ENCODE measurements at regions not wholly inside any gene's neighbourhood (a gene's known extent, or its start where the extent isn't known, plus 50 kb on each side); places are given as distances from the start of the nearest gene placed in this dataset.

- FAIRE-seq (no peak), DNase-seq (ENCODE audit: low read depth in 1 of 2, low spot score in 1 of 2) (no peak), ATAC-seq (no peak)
- ChIA-PET CTCF (no interaction called here), POLR2A (no interaction called here)
- no peak overlapping the region for H3K27ac ChIP-seq
- WGBS (ENCODE audit: missing lambda C conversion rate), result 40% methylated on average over 13 of the region's 19 CpGs
- no peaks in the 10 kb centered on the region for H3K4me1 ChIP-seq
- H3K4me2 ChIP-seq, result no peak overlapping the region
- no peak for TF ChIP-seq KDM5A (IDR thresholded peaks at IDR 0.05)
- TF ChIP-seq HES2 (IDR thresholded peaks at IDR 0.05), result no peak
- no peak for TF ChIP-seq NR3C1 (IDR thresholded peaks at IDR 0.05)
- TF ChIP-seq JUN (IDR thresholded peaks at IDR 0.05), result no peak
- no peak for TF ChIP-seq BHLHE40 (IDR thresholded peaks at IDR 0.05; ENCODE audit: low read depth, low read length)
- no peak for TF ChIP-seq TP53 (CRISPR knock-in tag; IDR thresholded peaks at IDR 0.05)
- no peak for TF ChIP-seq ELK1 (IDR thresholded peaks at IDR 0.05; ENCODE audit: low read depth, low read length)
- no peak for TF ChIP-seq SREBF2 (IDR thresholded peaks at IDR 0.05)
- no peak for TF ChIP-seq EHF (CRISPR knock-in tag; IDR thresholded peaks at IDR 0.05)
- no peak for TF ChIP-seq ESRRA (IDR thresholded peaks at IDR 0.05; ENCODE audit: borderline replicate concordance, low read length)
- H3K4me3 ChIP-seq, result no peak overlapping the region
- H3K9me3 ChIP-seq, result peaks cover 27% of the 10 kb centered on the region
These were observed 77.4 kb upstream of the FCN1 start for GRCh38 chr9:134994926-134995791.

GRCh38 chr9:134995792-134996120, 78.0 kb upstream of the FCN1 start:
- no peak for DNase-seq (ENCODE audit: low read depth in 1 of 2, low spot score in 1 of 2)
- 41% methylated on average over 10 of the region's 10 CpGs for WGBS (ENCODE audit: missing lambda C conversion rate)
- Histone ChIP-seq H3K4me1 (no peaks in the 10 kb centered on the region), H3K27ac (no peak overlapping the region), H3K9me3 (peaks cover 33% of the 10 kb centered on the region), H3K4me3 (no peak overlapping the region), H3K4me2 (no peak overlapping the region)
- CTCF ChIA-PET, result no interaction called here
- no peak for TF ChIP-seq NPAS2 (CRISPR knock-in tag; IDR thresholded peaks at IDR 0.05; ENCODE audit: borderline replicate concordance)
- no peak for TF ChIP-seq REST (IDR thresholded peaks at IDR 0.05)
- no peak for TF ChIP-seq RNF2 (IDR thresholded peaks at IDR 0.05; ENCODE audit: borderline replicate concordance, low read depth)
- TF ChIP-seq CBX2 (IDR thresholded peaks at IDR 0.05; ENCODE audit: borderline replicate concordance, low read depth), result no peak
- no peak for TF ChIP-seq FOSL2 (IDR thresholded peaks at IDR 0.05)
- TF ChIP-seq FOSL2 (CRISPR knock-in tag; IDR thresholded peaks at IDR 0.05), result no peak
- no peak for TF ChIP-seq PBX3 (IDR thresholded peaks at IDR 0.05)
- no peak for TF ChIP-seq EHF (CRISPR knock-in tag; IDR thresholded peaks at IDR 0.05)
- no peak for TF ChIP-seq ATOH8 (CRISPR knock-in tag; IDR thresholded peaks at IDR 0.05; ENCODE audit: low read depth)
- no peak for TF ChIP-seq USF2 (IDR thresholded peaks at IDR 0.05)
- TF ChIP-seq ZFP36 (IDR thresholded peaks at IDR 0.05; ENCODE audit: borderline replicate concordance, partially characterized antibody), result no peak
- no peak for TF ChIP-seq TFCP2L1 (CRISPR knock-in tag; IDR thresholded peaks at IDR 0.05)
- TF ChIP-seq RCOR1 (IDR thresholded peaks at IDR 0.05; ENCODE audit: low read depth, low read length), result no peak
- TF ChIP-seq POLR2A (IDR thresholded peaks at IDR 0.05; ENCODE audit: low read length), result no peak
- TF ChIP-seq BCL3 (IDR thresholded peaks at IDR 0.05), result no peak
- no peak for FAIRE-seq
- POLR2A ChIA-PET, result no interaction called here
- ATAC-seq, result no peak

Measured in A549 (cell line).